ENCODE measurements at regions not wholly inside any gene's neighbourhood (a gene's known extent, or its start where the extent isn't known, plus 50 kb on each side); places are given as distances from the start of the nearest gene placed in this dataset.

GRCh38 chr6:155595284-155595683, 139.6 kb upstream of the NOX3 start:
- POLR2A ChIA-PET: no interaction called here
- Mint-ChIP-seq H3K4me1 (peaks cover 2% of the 10 kb centered on the region), H3K27ac (no peak overlapping the region), H3K36me3 (no peaks in the 10 kb centered on the region), H3K27me3 (peaks cover 9% of the 10 kb centered on the region), H3K9me3 (no peaks in the 10 kb centered on the region), H3K4me3 (no peak overlapping the region)
- DNase-seq: no peak
- no peak for ATAC-seq (ENCODE audit: low read depth)

GRCh38 chr6:155591741-155592140, 136.1 kb upstream of the NOX3 start:
- DNase-seq (no peak), ATAC-seq (ENCODE audit: low read depth) (no peak)
- Mint-ChIP-seq H3K9me3 (no peaks in the 10 kb centered on the region), H3K27ac (no peak overlapping the region), H3K4me3 (no peak overlapping the region), H3K36me3 (no peaks in the 10 kb centered on the region), H3K27me3 (peaks cover 7% of the 10 kb centered on the region), H3K4me1 (peaks cover 2% of the 10 kb centered on the region)
- POLR2A ChIA-PET: no interaction called here

GRCh38 chr6:155589190-155589589, 133.6 kb upstream of the NOX3 start:
- ATAC-seq (ENCODE audit: low read depth): no peak
- Mint-ChIP-seq H3K36me3 (no peaks in the 10 kb centered on the region), H3K9me3 (peaks cover under 1% of the 10 kb centered on the region)

GRCh38 chr6:155587817-155588216, 132.2 kb upstream of the NOX3 start:
- Mint-ChIP-seq H3K4me3 (no peak overlapping the region), H3K9me3 (peaks cover 6% of the 10 kb centered on the region), H3K27ac (no peak overlapping the region), H3K4me1 (no peaks in the 10 kb centered on the region), H3K27me3 (peaks cover 2% of the 10 kb centered on the region), H3K36me3 (no peaks in the 10 kb centered on the region)
- ATAC-seq (ENCODE audit: low read depth) (no peak), DNase-seq (no peak)
- POLR2A ChIA-PET: no interaction called here

More at GRCh38 chr6:155589190-155589589, 133.6 kb upstream of the NOX3 start:
- DNase-seq: no peak
- no peak overlapping the region for H3K4me3 Mint-ChIP-seq
- no peak overlapping the region for H3K27ac Mint-ChIP-seq
- no peaks in the 10 kb centered on the region for H3K4me1 Mint-ChIP-seq
- POLR2A ChIA-PET: no interaction called here
- peaks cover 6% of the 10 kb centered on the region for H3K27me3 Mint-ChIP-seq

GRCh38 chr6:155586090-155586489, 130.5 kb upstream of the NOX3 start:
- POLR2A ChIA-PET: no interaction called here
- ATAC-seq (ENCODE audit: low read depth): no peak

GRCh38 chr6:155584006-155584405, 128.4 kb upstream of the NOX3 start:
- Mint-ChIP-seq H3K27ac (no peak overlapping the region), H3K36me3 (no peaks in the 10 kb centered on the region), H3K4me1 (no peaks in the 10 kb centered on the region), H3K9me3 (peaks cover 10% of the 10 kb centered on the region), H3K4me3 (no peak overlapping the region), H3K27me3 (no peaks in the 10 kb centered on the region)
- ATAC-seq (ENCODE audit: low read depth) (no peak), DNase-seq (no peak)
- POLR2A ChIA-PET: no interaction called here

More at GRCh38 chr6:155586090-155586489, 130.5 kb upstream of the NOX3 start:
- Mint-ChIP-seq H3K9me3 (peaks cover 10% of the 10 kb centered on the region), H3K27ac (no peak overlapping the region), H3K27me3 (no peaks in the 10 kb centered on the region), H3K4me1 (no peaks in the 10 kb centered on the region), H3K36me3 (no peaks in the 10 kb centered on the region), H3K4me3 (no peak overlapping the region)
- no peak for DNase-seq

- Mint-ChIP-seq H3K9me3 (peaks cover 10% of the 10 kb centered on the region), H3K27me3 (no peaks in the 10 kb centered on the region), H3K27ac (no peak overlapping the region), H3K4me1 (no peaks in the 10 kb centered on the region), H3K36me3 (no peaks in the 10 kb centered on the region), H3K4me3 (no peak overlapping the region)
- no peak for ATAC-seq (ENCODE audit: low read depth)
- no peak for DNase-seq
- POLR2A ChIA-PET: no interaction called here
Observed at GRCh38 chr6:155582016-155582991, 126.7 kb upstream of the NOX3 start.

GRCh38 chr6:155580904-155581303, 125.3 kb upstream of the NOX3 start:
- no peaks in the 10 kb centered on the region for H3K36me3 Mint-ChIP-seq
- no peaks in the 10 kb centered on the region for H3K27me3 Mint-ChIP-seq
- ATAC-seq (ENCODE audit: low read depth) (no peak), DNase-seq (no peak)
- H3K4me1 Mint-ChIP-seq: no peaks in the 10 kb centered on the region
- no peak overlapping the region for H3K27ac Mint-ChIP-seq
- POLR2A ChIA-PET: no interaction called here
- H3K9me3 Mint-ChIP-seq: peaks cover 10% of the 10 kb centered on the region
- H3K4me3 Mint-ChIP-seq: no peak overlapping the region

- H3K9me3 Mint-ChIP-seq: peaks cover 5% of the 10 kb centered on the region
- POLR2A ChIA-PET: no interaction called here
- H3K4me3 Mint-ChIP-seq: no peak overlapping the region
- ATAC-seq (ENCODE audit: low read depth) (no peak), DNase-seq (no peak)
- H3K27ac Mint-ChIP-seq: no peak overlapping the region
- no peaks in the 10 kb centered on the region for H3K4me1 Mint-ChIP-seq
- peaks cover 8% of the 10 kb centered on the region for H3K27me3 Mint-ChIP-seq
- H3K36me3 Mint-ChIP-seq: no peaks in the 10 kb centered on the region
Observed at GRCh38 chr6:155578251-155578650, 122.6 kb upstream of the NOX3 start.

GRCh38 chr6:155561966-155562364, 106.3 kb upstream of the NOX3 start:
- H3K9me3 Mint-ChIP-seq: no peaks in the 10 kb centered on the region
- no peak for DNase-seq
- no peak overlapping the region for H3K4me3 Mint-ChIP-seq
- no peak for ATAC-seq (ENCODE audit: low read depth)
- POLR2A ChIA-PET: no interaction called here
- H3K27ac Mint-ChIP-seq: no peak overlapping the region
- no peaks in the 10 kb centered on the region for H3K4me1 Mint-ChIP-seq
- peaks cover 4% of the 10 kb centered on the region for H3K27me3 Mint-ChIP-seq
- H3K36me3 Mint-ChIP-seq: no peaks in the 10 kb centered on the region

- H3K4me3 Mint-ChIP-seq: no peak overlapping the region
- H3K27ac Mint-ChIP-seq: no peak overlapping the region
- ATAC-seq (ENCODE audit: low read depth) (no peak), DNase-seq (no peak)
- POLR2A ChIA-PET: no interaction called here
- no peaks in the 10 kb centered on the region for H3K9me3 Mint-ChIP-seq
- H3K4me1 Mint-ChIP-seq: no peaks in the 10 kb centered on the region
- peaks cover 8% of the 10 kb centered on the region for H3K27me3 Mint-ChIP-seq
- H3K36me3 Mint-ChIP-seq: no peaks in the 10 kb centered on the region
Observed at GRCh38 chr6:155561257-155561965, 105.8 kb upstream of the NOX3 start.

GRCh38 chr6:155549928-155550327, 94.3 kb upstream of the NOX3 start:
- no peak overlapping the region for H3K27ac Mint-ChIP-seq

GRCh38 chr6:155549028-155549798, 93.6 kb upstream of the NOX3 start:
- Mint-ChIP-seq H3K27me3 (peaks cover 4% of the 10 kb centered on the region), H3K4me3 (no peak overlapping the region), H3K9me3 (no peaks in the 10 kb centered on the region), H3K36me3 (no peaks in the 10 kb centered on the region), H3K27ac (no peak overlapping the region), H3K4me1 (no peaks in the 10 kb centered on the region)
- ATAC-seq (ENCODE audit: low read depth) (no peak), DNase-seq (no peak)
- POLR2A ChIA-PET: no interaction called here

More at GRCh38 chr6:155549928-155550327, 94.3 kb upstream of the NOX3 start:
- DNase-seq (no peak), ATAC-seq (ENCODE audit: low read depth) (no peak)
- Mint-ChIP-seq H3K4me3 (no peak overlapping the region), H3K9me3 (no peaks in the 10 kb centered on the region), H3K4me1 (no peaks in the 10 kb centered on the region), H3K36me3 (no peaks in the 10 kb centered on the region), H3K27me3 (peaks cover 6% of the 10 kb centered on the region)
- POLR2A ChIA-PET: no interaction called here

All from activated naive CD8-positive, alpha-beta T cell treated with anti-CD3 and anti-CD28 coated beads, Interleukin-2, amount 10 ng/mL, durations not matched to agents 7 days and 5 days (primary cell).